ENCODE measurements at regions not wholly inside any gene's neighbourhood (a gene's known extent, or its start where the extent isn't known, plus 50 kb on each side); places are given as distances from the start of the nearest gene placed in this dataset.

DNA sequence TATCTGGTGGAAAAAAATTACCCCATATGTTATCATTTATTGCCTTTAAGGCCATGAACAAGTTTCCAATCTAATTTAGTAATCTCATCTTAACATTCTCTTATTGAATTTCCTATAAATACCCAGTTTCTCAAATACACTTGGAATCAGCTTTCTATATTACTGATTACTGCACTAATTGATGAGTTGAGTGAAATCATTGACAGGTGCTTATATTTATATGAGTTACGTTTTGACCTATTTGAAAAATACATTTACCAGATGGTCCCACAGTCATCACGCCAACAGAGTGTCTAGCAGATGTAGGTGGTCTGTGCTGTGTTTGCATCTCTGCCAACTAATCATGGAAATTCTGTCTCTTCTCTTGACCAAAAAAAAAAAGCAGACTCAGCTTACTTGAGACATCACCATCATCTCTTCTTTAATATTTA, 307.3 kb upstream of the NREP start:
- TF ChIP-seq, protein P1, sequence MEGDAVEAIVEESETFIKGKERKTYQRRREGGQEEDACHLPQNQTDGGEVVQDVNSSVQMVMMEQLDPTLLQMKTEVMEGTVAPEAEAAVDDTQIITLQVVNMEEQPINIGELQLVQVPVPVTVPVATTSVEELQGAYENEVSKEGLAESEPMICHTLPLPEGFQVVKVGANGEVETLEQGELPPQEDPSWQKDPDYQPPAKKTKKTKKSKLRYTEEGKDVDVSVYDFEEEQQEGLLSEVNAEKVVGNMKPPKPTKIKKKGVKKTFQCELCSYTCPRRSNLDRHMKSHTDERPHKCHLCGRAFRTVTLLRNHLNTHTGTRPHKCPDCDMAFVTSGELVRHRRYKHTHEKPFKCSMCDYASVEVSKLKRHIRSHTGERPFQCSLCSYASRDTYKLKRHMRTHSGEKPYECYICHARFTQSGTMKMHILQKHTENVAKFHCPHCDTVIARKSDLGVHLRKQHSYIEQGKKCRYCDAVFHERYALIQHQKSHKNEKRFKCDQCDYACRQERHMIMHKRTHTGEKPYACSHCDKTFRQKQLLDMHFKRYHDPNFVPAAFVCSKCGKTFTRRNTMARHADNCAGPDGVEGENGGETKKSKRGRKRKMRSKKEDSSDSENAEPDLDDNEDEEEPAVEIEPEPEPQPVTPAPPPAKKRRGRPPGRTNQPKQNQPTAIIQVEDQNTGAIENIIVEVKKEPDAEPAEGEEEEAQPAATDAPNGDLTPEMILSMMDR (IDR thresholded peaks at IDR 0.05): no peak
- TF ChIP-seq POLR2A (IDR thresholded peaks at IDR 0.05): no peak
- TF ChIP-seq POLR2AphosphoS5 (IDR thresholded peaks at IDR 0.05): no peak
